ENCODE measurements at regions not wholly inside any gene's neighbourhood (a gene's known extent, or its start where the extent isn't known, plus 50 kb on each side); places are given as distances from the start of the nearest gene placed in this dataset.

DNA sequence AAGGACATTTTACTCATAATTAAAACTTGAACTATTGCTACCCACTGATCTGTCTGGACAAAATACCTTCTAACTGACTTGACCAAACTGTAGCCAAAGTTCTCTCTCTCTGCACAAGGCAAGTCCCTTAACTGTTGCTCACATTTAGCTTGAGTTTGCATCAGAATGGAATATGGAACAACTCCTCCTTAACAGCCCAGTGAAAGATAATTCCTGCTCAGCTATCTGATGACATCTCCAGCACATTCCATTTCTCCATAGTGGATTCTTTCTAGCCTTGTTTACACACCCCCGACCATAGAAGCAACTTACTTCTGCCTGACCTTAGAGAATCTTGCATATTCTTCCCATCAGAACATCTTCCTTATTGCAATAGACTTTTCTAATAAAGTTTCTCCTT lies 317.2 kb upstream of the CDH2 start:
- TF ChIP-seq GATA2 (IDR thresholded peaks at IDR 0.05; ENCODE audit: low read depth, low read length) (no peak), GATA3 (IDR thresholded peaks at IDR 0.05; ENCODE audit: low read depth, low read length) (no peak)

Data from SH-SY5Y (cell line).